H1 (cell line): ENCODE measurements at regions not wholly inside any gene's neighbourhood (a gene's known extent, or its start where the extent isn't known, plus 50 kb on each side); places are given as distances from the start of the nearest gene placed in this dataset.

ENCODE experiments used
- CTCF ChIA-PET: fragments of 300-600 bp; sonication (Branson Sonifier 250); formaldehyde crosslinking; loops from one replicate; lab custom pipeline; 2021; ENCODE audit not compliant: partially characterized antibody; lab: Charles Lee
- POLR2A ChIA-PET: fragments of 300-600 bp; sonication (Branson Sonifier 250); formaldehyde crosslinking; loops from one replicate; lab custom pipeline; 2021; ENCODE audit warnings: inconsistent platforms; ENCODE audit not compliant: partially characterized antibody; lab: Charles Lee
- DNase-seq, 2 experiments: peaks; one replicate each; pipeline versions ENCODE4 v3.0.0 to v3.0.0-alpha.2; 2010 to 2022; ENCODE audit warnings: low spot score in 2 of 2, low read depth in 1 of 2, mixed read lengths in 1 of 2
- FAIRE-seq: peaks from 2 replicates; lab custom pipeline; 2011; peaks lifted over from hg19 to GRCh38; lab: Jason Lieb, UNC
- H2AFZ ChIP-seq: 2 replicates; pipeline ENCODE4 v1.8.1; 2012; ENCODE audit warnings: low read length, inconsistent platforms
- H2AK5ac ChIP-seq: 2 replicates; pipeline ENCODE4 v1.6.1; 2013; ENCODE audit warnings: low read depth, low read length
- H2BK120ac ChIP-seq: replicated peaks from 2 replicates; pipeline ENCODE3; 2013; ENCODE audit warnings: low read depth, low read length, inconsistent platforms
- H2BK12ac ChIP-seq: 2 replicates; pipeline ENCODE4 v1.6.1; 2013; ENCODE audit warnings: low read depth, low read length
- H2BK15ac ChIP-seq: 2 replicates; pipeline ENCODE4 v1.6.1; 2013; ENCODE audit warnings: low read length
- H2BK20ac ChIP-seq: 2 replicates; pipeline ENCODE4 v1.6.1; 2013; ENCODE audit warnings: low read length
- H2BK5ac ChIP-seq: 2 replicates; pipeline ENCODE4 v1.6.1; 2013; ENCODE audit warnings: low read depth, low read length
- H3K14ac ChIP-seq: 2 replicates; pipeline ENCODE4 v1.6.1; 2013; ENCODE audit warnings: inconsistent platforms; ENCODE audit not compliant: insufficient read length
- H3K18ac ChIP-seq: 2 replicates; pipeline ENCODE4 v1.6.1; 2013; ENCODE audit warnings: low read length; ENCODE audit errors: extremely low read depth
- H3K23ac ChIP-seq: 2 replicates; pipeline ENCODE4 v1.6.1; 2013; ENCODE audit warnings: inconsistent platforms; ENCODE audit not compliant: insufficient read length
- H3K23me2 ChIP-seq: 2 replicates; pipeline ENCODE4 v1.6.1; 2013; ENCODE audit warnings: low read depth, low read length
- H3K27ac ChIP-seq: 2 replicates; pipeline ENCODE4 v1.6.1; 2011; ENCODE audit warnings: low read depth, low read length, inconsistent platforms
- H3K27me3 ChIP-seq, 4 experiments: replicated peaks in 1 of 4; 1 replicate in 1 of 4; 2 replicates in 3 of 4; pipeline versions ENCODE4 v1.6.1 to v1.8.1; 2011 to 2013; ENCODE audit warnings: low read length in 3 of 4, mild to moderate bottlenecking in 3 of 4, inconsistent platforms in 2 of 4, mixed read lengths in 2 of 4, moderate library complexity in 1 of 4; ENCODE audit not compliant: control insufficient read depth in 3 of 4, insufficient read depth in 3 of 4; ENCODE audit errors: extremely low read depth in 1 of 4
- H3K36me3 ChIP-seq, 4 experiments: 2 replicates each; pipeline versions ENCODE4 v1.6.1 to v1.8.1; 2011 to 2013; ENCODE audit warnings: mild to moderate bottlenecking in 4 of 4, low read length in 3 of 4, moderate library complexity in 2 of 4, control low read depth in 1 of 4, inconsistent platforms in 1 of 4; ENCODE audit not compliant: insufficient read depth in 4 of 4, control insufficient read depth in 2 of 4
- H3K4ac ChIP-seq: replicated peaks from 2 replicates; pipeline ENCODE3; 2013; ENCODE audit warnings: low read length, low read depth, mixed read lengths, inconsistent platforms; ENCODE audit not compliant: insufficient read length
- H3K4me1 ChIP-seq, 4 experiments: replicated peaks in 1 of 4; 1 replicate in 1 of 4; 2 replicates in 3 of 4; pipeline versions ENCODE4 v1.6.1 to v1.8.1; 2011 to 2013; ENCODE audit warnings: low read length in 3 of 4, inconsistent platforms in 2 of 4, mixed read lengths in 1 of 4; ENCODE audit not compliant: insufficient read depth in 4 of 4, control insufficient read depth in 3 of 4
- H3K4me2 ChIP-seq, 2 experiments: 2 replicates each; pipeline versions ENCODE4 v1.6.1 to v1.8.1; 2011 to 2013; ENCODE audit warnings: low read depth in 2 of 2, low read length in 2 of 2, control low read depth in 1 of 2, inconsistent platforms in 1 of 2, mild to moderate bottlenecking in 1 of 2; ENCODE audit not compliant: insufficient read depth in 1 of 2
- H3K4me3 ChIP-seq, 4 experiments: fragments of 200-600, 300-600 bp in 1 of 4; sonication (generic), shearing (Covaris generic), sonication (Bioruptor Twin) in 1 of 4; 2 replicates each; pipeline versions ENCODE4 v1.5.1 to v1.8.1; 2011 to 2016; ENCODE audit warnings: low read length in 4 of 4, low read depth in 3 of 4, control low read depth in 2 of 4, inconsistent platforms in 2 of 4, mild to moderate bottlenecking in 2 of 4, mixed read lengths in 1 of 4, moderate library complexity in 1 of 4; ENCODE audit not compliant: insufficient read depth in 2 of 4; ENCODE audit errors: extremely low read depth in 1 of 4
- H3K56ac ChIP-seq: replicated peaks from 2 replicates; pipeline ENCODE3; 2013; ENCODE audit warnings: low read depth, mild to moderate bottlenecking, mixed read lengths, low read length, inconsistent platforms; ENCODE audit not compliant: insufficient read length
- H3K79me1 ChIP-seq: 2 replicates; pipeline ENCODE4 v1.6.1; 2013; ENCODE audit warnings: low read depth, low read length, control low read depth
- H3K79me2 ChIP-seq, 2 experiments: 2 replicates each; pipeline versions ENCODE4 v1.6.1 to v1.8.1; 2012 to 2013; ENCODE audit warnings: low read length in 2 of 2, mild to moderate bottlenecking in 2 of 2, inconsistent platforms in 1 of 2; ENCODE audit not compliant: insufficient read depth in 2 of 2, control insufficient read depth in 1 of 2
- H3K9ac ChIP-seq, 4 experiments: replicated peaks in 1 of 4; 1 replicate in 1 of 4; 2 replicates in 3 of 4; pipeline versions ENCODE4 v1.6.1 to v1.8.1; 2011 to 2013; ENCODE audit warnings: low read depth in 3 of 4, low read length in 3 of 4, control low read depth in 2 of 4, mild to moderate bottlenecking in 2 of 4, moderate library complexity in 2 of 4, inconsistent platforms in 1 of 4; ENCODE audit errors: extremely low read depth in 1 of 4
- H3K9me3 ChIP-seq, 2 experiments: 2 replicates each; pipeline versions ENCODE4 v1.6.1 to v1.8.1; 2012 to 2013; ENCODE audit warnings: mild to moderate bottlenecking in 2 of 2, moderate library complexity in 2 of 2, control low read depth in 1 of 2, inconsistent platforms in 1 of 2, low read depth in 1 of 2, low read length in 1 of 2, mixed read lengths in 1 of 2; ENCODE audit not compliant: insufficient read depth in 2 of 2
- H4K20me1 ChIP-seq, 2 experiments: replicated peaks in 1 of 2; 2 replicates each; pipeline versions ENCODE3 to v1.8.1; 2011 to 2013; ENCODE audit warnings: inconsistent platforms in 2 of 2, low read length in 2 of 2, mild to moderate bottlenecking in 1 of 2; ENCODE audit not compliant: insufficient read depth in 2 of 2, control insufficient read depth in 1 of 2
- H4K5ac ChIP-seq: 2 replicates; pipeline ENCODE4 v1.6.1; 2013; ENCODE audit warnings: low read length, low read depth, mixed read lengths, inconsistent platforms; ENCODE audit not compliant: insufficient read length
- H4K8ac ChIP-seq: 2 replicates; pipeline ENCODE4 v1.8.0; 2013; ENCODE audit warnings: mild to moderate bottlenecking, moderate library complexity, low read length, inconsistent platforms; ENCODE audit not compliant: insufficient read depth; ENCODE audit errors: extremely low read depth
- H4K91ac ChIP-seq: replicated peaks from 2 replicates; pipeline ENCODE3; 2013; ENCODE audit warnings: low read length, mixed read lengths, inconsistent platforms; ENCODE audit not compliant: insufficient read length
- CHD2 ChIP-seq: IDR thresholded peaks from 2 replicates; pipeline ENCODE4 v1.6.1; 2012; ENCODE audit warnings: low read length, improper control_type of control experiment
- FOSL1 ChIP-seq: IDR thresholded peaks from 2 replicates; pipeline ENCODE4 v1.6.1; 2011; ENCODE audit warnings: mild to moderate bottlenecking, low read depth, low read length, moderate library complexity; ENCODE audit not compliant: insufficient read depth
- JUND ChIP-seq: IDR thresholded peaks from 2 replicates; pipeline ENCODE4 v1.6.1; 2011; ENCODE audit warnings: mild to moderate bottlenecking, improper control_type of control experiment, low read length
- SP2 ChIP-seq: IDR thresholded peaks from 2 replicates; pipeline ENCODE4 v1.6.1; 2012; ENCODE audit warnings: mild to moderate bottlenecking, low read length, inconsistent platforms
- YY1 ChIP-seq: IDR thresholded peaks from 2 replicates; pipeline ENCODE4 v1.6.1; 2011; ENCODE audit warnings: low read depth, mild to moderate bottlenecking, low read length
- WGBS, 2 experiments: shearing (Covaris generic) in 1 of 2; methylation state at CpG; one replicate each; pipeline versions ENCODE4 v1.1.6 to v1.1.7; 2013 to 2015; ENCODE audit warnings: low lambda C conversion rate in 2 of 2, mixed read lengths in 2 of 2, inconsistent platforms in 1 of 2, low coverage in 1 of 2, missing lambda C conversion rate in 1 of 2; ENCODE audit not compliant: insufficient replicate concordance in 2 of 2, insufficient coverage in 1 of 2, insufficient read length in 1 of 2; ENCODE audit errors: extremely low coverage in 1 of 2, missing lambda C conversion rate in 1 of 2; 5-methylcytosine and 5-hydroxymethylcytosine counted together

DNA sequence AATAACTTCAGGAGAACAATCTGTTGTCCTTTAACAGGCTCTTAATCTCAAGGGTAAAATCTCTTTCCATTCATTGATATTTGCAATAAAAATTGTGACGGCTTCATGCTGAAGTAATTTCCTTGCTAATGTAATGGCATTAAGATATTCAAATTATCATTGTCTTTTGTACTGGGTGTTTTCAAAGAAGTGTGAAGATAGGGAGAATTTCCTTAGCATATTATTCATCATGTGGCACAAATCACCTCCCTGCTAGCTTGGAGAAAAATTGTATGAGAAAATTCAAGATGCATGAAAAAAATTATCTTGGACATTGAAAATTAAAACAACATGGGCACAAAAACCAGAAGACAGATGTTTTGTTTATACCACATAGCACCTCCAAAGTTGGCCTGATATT, 63.6 kb upstream of the ARID2 start:
- no peaks in the 10 kb centered on the region for H3K9me3 ChIP-seq
- H3K4ac ChIP-seq = no peak overlapping the region
- H4K8ac ChIP-seq = no peak overlapping the region
- H2AFZ ChIP-seq = no peak overlapping the region
- CTCF ChIA-PET = no interaction called here
- H3K36me3 ChIP-seq = no peaks in the 10 kb centered on the region
- H2BK12ac ChIP-seq = no peak overlapping the region
- H3K23ac ChIP-seq = no peak overlapping the region
- FAIRE-seq (no peak), DNase-seq (no peak)
- TF ChIP-seq YY1 = no peak
- TF ChIP-seq FOSL1 = no peak
- no peak for TF ChIP-seq SP2
- TF ChIP-seq JUND = no peak
- TF ChIP-seq CHD2 = no peak
- H3K4me2 ChIP-seq = no peak overlapping the region
- H3K14ac ChIP-seq = no peak overlapping the region
- H3K18ac ChIP-seq = no peak overlapping the region
- H2BK15ac ChIP-seq = no peak overlapping the region
- POLR2A ChIA-PET = no interaction called here
- no peak overlapping the region for H2BK120ac ChIP-seq
- H3K79me2 ChIP-seq = no peaks in the 10 kb centered on the region
- no peak overlapping the region for H3K4me3 ChIP-seq
- H2AK5ac ChIP-seq = no peak overlapping the region
- H3K79me1 ChIP-seq = no peaks in the 10 kb centered on the region
- H3K56ac ChIP-seq = no peak overlapping the region
- no peak overlapping the region for H4K91ac ChIP-seq
- no peak overlapping the region for H2BK20ac ChIP-seq
- H3K27ac ChIP-seq = no peak overlapping the region
- H3K9ac ChIP-seq = no peak overlapping the region
- no peak overlapping the region for H2BK5ac ChIP-seq
- no peaks in the 10 kb centered on the region for H4K20me1 ChIP-seq
- H3K23me2 ChIP-seq = no peaks in the 10 kb centered on the region; the same call in 1 of the 2 replicates
- H3K27me3 ChIP-seq = no peaks in the 10 kb centered on the region
- WGBS, 2 experiments = 83% methylated on average over 1 of the region's 1 CpG; no CpG with 5 or more reads in 1 of the 2 experiments
- no peaks in the 10 kb centered on the region for H3K4me1 ChIP-seq
- H4K5ac ChIP-seq = no peak overlapping the region
